CD4-positive, alpha-beta T cell treated with Interleukin-1 beta for 1 hour (primary cell): ENCODE measurements at regions not wholly inside any gene's neighbourhood (a gene's known extent, or its start where the extent isn't known, plus 50 kb on each side); places are given as distances from the start of the nearest gene placed in this dataset.
"Not testable (repeated sequence)": the region's sequence is repeated elsewhere in the genome, so short reads cannot be mapped to it uniquely, and the experiment has no call there.

ENCODE experiments used
- DNase-seq, 2 donors: peaks; one replicate each; pipeline ENCODE4 v3.0.0-alpha.2; 2020 to 2022

DNA sequence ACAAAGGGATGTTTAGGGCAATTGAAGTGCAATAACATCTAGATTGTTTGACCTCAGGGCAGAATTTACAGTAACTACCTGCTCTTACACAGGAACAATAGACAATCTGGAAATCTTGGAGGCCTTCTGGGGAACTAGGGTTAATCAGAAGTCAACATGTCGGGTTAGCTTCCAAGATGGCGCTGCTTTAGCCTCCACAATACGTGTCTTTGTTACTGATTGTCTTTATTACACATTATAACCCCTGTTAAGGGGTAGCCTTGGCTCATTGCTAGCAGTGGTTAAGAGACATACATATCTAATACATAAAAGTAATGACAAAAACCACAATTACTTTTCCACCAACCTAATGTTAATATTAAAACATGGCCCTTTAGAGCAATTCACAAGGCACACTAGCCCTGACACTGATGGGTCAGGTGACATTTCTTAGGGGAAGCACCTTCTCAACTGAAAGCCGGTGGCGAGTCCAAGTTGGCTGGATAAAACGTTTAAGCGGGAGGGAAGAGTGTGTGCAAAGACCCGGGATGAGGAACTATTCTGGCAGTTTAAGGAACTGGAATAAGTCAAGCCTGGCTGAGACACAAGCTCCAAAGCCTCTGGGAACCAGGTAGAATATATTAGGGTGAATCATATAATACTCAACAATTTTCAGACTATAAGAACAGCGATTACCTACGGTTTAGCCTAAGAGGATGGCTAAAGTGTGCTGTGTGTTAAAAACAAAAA, 236.9 kb downstream of the BCAS1 start:
- no peak for DNase-seq

DNA sequence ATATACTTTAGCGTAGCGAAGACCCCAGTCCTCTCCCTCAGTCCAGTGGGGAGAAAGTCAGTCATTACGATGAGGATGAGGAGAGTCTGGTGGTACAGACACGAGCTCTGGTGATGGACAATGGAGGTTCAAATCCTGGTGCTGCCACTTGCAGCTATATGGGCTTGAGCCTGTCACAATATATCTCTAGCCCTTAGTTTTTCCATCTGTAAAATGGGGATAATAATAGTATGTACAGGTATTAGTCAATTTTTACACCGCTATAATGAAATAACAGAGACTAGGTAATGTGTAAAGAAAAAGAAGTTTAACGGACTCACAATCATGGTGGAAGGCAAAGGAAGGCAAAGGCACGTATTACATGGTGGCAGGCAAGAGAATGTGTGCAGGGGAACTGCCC, 237.9 kb downstream of the BCAS1 start:
- no peak for DNase-seq

DNA sequence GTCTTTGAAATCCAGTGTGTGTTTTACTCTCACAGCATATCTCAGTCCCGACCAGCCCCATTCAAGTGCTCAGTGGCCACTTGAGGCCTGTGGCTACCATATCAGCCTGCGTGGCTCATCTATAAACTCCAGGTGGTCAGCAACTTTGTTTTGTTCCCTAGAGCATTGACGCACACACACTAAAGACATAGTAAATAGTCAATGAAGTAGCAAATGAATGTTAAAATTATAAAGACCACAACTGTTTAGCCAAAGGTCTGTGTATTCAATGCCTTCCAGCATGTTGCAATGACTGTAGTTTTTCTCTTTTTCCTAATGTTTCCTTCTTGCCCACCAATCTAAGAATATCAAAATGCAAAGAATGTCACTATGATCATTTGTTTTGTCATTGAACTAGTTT, 238.2 kb upstream of the ZNF217 start:
- no peak for DNase-seq

DNA sequence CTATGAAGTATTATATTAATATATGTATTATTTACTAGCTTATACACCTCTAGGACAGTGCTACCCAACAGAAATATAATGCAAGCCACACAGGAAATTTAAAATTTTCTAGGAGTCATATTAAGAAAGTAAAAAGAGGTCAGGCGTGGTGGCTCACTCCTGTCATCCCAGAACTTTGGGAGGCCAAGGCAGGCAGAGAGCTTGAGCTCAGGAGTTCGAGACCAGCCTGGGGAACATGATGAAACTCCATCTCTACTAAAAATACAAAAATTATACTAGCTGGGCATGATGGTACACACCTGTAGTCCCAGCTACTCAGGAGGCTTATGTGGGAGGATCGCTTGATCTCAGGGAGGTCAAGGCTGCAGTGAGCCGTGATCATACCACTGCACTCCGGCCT, 237.6 kb upstream of the ZNF217 start:
- no peak for DNase-seq

DNA sequence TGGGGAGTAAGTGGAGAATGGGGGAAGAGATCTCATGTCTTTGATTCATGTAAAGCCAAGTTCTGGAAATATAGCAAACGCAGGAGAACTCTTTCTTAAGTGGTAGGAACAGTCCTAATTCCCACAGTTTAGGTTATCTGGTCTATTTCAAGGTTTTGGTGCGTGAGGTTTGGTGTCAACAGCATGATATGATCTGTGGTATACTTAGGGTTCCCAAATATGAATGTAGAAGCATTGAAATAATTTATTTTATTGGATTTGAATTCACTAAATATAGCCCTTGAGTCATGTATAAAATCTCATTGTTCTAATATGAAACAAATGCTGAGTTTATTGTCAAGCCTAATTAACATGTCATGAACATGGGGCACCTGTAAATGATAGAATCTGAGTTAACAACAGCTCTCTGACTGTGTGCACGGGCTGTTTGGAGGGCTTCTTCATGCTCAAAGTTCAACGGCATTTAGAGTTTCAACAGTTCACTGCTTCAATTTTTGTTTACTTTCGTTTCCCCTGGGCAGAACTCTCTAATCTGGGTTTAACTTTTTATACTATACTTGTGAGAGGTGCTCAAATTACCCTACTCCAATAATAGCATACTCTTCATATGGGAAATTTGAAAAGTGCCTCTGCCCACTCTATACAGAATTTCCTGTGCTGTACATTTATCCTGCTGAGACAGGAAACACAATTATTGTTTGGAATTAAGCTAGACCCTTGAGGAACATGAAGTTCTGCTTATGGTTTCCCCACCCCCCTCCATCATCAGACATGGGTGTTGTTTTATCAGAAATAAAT, 236.3 kb upstream of the ZNF217 start:
- DNase-seq: no peak

DNA sequence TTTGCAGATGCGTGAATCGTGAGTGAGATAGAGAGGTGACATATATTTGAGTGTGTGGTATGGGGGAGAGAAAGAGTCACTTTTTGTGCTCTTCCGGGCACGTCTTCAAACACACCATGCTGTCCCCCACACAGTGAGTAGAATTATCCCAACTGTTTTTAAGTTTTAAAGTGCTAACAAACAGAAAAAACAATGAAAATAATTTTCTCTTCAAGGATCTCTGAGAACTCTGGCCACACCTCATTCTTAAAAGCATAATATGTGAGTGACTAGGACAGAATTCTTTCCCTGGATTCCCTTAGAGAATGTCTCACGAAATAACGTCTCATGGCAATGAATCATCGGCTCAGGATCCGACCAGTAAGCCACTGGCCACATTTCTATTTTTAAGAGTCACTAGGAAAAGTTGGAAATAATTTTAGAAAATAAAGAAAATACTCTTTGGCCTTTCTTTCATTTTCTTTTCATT, 235.7 kb upstream of the ZNF217 start:
- no peak for DNase-seq

DNA sequence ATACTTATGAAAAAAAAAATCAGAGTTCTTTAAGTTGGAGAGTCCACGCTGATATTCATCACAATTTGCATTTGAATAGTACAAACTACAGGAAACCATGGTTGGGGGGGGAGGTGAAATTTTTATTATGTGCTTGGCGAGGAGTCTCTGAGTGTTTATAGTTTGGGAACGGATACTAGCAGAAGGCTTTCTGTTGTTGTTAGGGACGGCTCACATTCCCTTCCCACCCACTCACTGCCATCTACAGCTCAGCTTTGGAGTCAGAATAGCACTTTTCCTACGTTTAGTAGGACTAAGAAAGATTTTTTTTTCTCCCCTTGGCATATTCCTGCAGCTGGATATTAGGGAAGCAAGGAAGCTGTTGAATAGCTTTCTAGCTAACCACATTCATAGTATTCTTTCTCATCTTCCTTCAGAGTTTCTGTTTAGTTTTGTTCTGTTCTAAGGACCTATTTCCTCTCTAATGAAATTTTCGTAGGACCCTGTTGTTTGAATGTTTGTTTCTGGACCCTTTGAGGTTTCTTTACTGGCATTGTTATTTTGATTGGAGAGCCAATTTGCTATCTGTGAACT, 235.1 kb upstream of the ZNF217 start:
- DNase-seq: no peak

DNA sequence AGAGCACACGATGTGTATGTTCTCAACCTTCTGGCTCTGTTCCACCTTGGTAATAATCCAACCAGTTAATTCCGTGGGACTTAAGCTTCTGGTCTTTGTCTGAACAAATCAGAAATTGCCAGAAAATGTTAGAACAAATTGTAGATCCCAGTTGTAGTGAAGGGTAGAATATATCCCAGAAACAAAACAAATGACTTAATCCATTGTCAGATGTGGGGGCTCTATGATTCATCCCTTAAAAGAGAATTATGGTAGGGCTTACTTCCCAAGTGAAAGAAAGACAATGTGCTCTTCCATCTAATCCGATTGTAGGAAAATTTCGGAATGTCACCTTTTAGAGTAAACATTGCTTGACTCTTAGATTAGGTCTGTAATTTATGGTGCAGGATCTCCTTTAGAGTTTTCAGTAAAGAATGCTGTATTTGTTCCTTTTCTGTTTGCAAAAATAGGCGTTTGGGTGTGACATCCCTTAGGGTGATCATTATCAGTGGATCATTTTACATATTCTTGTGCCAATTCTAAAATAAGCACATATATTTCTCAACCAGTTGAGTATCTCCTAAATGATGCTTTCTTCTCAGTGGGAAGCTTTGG, 234.5 kb upstream of the ZNF217 start:
- DNase-seq: no peak

DNA sequence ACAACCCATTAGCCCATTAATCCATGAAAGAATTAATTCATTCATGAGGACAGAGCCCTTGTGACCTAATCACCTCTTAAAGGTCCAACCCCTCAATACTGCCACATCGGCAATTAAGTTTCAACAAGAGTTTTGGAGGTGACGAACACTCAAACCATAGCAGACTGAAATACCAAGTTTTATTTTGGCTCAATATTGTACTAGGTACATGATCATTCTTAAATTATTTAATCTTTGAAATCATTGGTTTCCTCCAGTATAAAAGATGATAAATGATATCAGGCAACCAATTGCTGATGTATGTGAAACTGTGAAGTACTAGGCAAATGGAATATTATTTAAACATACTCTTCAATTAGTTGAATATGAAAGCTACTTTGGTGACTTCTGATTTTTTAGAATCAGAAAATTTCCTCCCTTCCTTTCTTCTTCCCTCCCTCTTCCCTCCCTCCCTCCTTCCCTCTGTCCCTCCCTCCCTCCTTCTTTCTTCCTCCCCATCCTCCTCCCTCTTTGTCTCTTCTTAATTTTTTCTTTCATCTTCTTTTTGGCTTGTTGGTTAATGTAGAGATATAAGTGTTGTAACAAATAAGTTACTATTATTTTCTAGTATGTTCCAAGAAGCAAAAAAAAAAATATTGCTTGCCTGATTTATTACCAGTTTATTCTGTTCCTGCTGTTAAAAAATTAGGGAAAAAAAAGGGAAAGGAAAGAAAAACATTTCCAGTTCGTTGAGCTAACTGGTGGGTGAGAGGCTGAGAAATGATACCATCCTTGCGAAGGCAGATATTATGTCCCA, 233.9 kb upstream of the ZNF217 start:
- DNase-seq: no peak

DNA sequence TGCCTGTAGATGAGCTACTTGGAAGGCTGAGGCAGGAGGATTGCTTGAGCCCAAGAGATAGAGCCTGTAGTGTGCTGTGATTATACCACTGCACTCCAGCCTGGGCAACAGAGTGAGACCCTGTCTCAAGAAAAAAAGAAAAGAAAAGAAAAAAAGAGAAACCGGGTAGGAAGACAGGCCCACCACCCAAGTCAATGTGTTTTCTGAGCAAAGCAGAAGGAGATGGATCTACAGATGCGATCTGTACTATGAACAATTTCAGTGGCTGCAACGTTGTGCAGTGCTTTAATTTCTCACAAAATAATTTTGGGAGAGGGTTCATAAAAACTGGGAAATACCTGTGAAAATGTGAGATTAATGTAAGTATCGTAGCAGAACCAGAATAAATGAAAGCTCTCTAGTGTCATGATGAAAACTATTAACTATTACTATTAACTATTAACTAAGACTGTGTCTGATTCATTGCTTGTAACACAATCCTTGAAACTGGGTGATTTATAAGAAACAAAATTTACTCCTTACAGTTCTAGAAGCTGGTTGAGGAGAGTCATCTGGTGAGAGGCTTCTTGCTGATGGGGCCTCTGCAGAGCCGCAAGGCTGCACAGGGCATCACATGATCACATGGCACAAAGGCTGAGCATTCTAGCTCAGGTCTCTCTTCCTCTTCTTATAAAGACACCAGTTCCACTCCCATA, 233.1 kb upstream of the ZNF217 start:
- DNase-seq: peak in 1 of 2 donors; percentile 31

DNA sequence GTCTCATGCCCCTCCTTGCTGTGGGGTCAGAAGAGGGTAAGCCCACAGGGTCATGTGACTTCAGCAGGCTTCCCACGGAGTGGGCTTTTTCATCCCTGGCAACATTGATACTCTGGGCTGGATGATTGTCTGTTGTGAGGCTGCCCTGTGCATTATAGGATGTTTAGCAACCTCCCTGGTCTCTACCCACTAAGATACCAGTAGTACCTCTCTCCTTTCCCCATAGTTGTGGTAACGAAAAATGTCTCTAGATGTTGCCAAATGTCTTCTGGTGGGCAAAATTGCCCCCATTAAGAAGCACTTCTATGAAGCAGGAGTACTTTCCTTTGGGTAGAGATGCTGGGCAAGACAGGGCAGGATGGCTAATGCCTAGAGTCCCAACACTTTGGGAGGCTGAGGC, 232.5 kb upstream of the ZNF217 start:
- no peak for DNase-seq

DNA sequence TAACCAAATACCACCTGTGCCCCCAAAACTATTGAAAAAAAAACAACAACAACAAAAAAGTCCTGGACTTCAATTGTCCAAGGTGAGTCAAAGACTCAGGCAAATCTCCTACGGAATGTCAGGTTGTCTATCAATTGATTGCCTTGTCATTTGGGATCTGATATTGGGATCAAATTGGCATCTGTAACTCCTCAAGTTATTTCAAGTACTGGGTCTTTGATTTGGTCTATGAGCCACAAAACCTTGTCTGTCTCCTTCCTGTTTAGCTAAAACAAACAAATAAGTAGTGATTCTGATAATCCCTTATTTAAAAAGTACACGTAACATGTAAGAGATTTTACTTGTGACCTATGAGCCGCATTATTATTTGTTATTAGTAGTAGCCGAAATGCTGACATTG, 231.6 kb upstream of the ZNF217 start:
- no peak for DNase-seq

DNA sequence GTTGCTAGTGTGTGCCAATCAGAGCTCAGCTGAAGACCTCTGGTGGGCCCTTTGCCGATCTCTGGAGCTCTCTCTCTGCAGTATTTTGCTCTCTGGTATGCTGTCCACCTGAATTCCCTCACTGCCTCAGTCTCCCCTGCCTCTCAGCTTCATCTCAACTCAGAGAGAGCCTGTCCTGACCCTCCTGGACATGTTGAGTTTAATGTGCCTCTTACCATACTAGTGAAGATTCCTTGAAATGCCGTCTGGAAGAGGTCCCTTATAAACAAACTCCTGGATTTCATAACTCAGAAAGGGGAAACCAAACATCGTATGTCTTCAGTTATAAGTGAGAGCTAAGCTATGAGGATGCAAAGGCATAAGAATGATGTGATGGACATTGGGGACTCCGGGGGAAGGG, 231.1 kb upstream of the ZNF217 start:
- DNase-seq: no peak

DNA sequence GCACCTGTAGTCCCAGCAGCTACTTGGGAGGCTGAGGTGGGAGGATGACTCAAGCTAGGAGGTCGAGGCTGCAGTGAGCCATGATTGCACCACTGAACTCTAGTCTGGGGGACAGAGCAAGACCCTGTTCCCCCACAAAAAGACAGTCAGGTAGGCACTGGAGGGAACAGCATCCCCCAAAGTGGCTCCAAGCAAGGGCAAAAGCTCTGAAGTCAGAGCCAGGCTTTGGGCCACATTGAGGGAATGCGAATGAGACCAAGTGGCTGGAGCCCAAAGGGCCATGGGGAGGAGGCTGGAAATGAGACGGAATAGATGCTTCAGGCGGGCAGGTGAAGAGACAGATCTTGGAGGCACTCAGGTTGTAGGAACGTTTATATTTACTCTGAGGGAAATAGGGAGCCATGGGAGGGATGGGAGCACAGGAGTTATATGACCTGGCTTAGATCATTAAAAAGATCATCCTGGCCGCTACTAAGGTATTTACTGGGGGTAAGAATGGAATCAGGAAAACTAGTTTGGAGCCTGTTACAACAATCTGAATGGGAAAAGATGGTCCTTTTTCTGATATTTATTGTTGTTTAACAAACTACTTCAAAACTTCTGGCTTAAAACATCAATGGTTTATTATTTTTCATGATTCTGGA, 229.6 kb upstream of the ZNF217 start:
- DNase-seq: no peak

DNA sequence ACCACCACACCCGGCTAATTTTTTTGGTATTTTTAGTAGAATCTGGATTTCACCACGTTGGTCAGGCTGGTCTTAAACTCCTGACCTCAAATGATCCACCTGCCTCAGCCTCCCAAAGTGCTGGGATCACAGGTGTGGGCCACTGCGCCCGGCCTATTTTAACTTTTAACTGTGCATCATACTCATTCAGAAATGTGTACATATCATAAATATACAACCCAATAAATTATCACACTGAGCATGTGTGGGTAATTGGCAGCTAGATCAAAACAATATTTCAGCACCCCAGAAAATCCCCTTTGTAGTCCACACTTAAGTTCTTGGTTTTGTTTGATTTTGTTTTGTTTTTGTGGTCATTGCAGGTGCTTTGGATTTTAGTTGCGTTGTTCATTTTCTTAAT, 228.9 kb upstream of the ZNF217 start:
- no peak for DNase-seq

DNA sequence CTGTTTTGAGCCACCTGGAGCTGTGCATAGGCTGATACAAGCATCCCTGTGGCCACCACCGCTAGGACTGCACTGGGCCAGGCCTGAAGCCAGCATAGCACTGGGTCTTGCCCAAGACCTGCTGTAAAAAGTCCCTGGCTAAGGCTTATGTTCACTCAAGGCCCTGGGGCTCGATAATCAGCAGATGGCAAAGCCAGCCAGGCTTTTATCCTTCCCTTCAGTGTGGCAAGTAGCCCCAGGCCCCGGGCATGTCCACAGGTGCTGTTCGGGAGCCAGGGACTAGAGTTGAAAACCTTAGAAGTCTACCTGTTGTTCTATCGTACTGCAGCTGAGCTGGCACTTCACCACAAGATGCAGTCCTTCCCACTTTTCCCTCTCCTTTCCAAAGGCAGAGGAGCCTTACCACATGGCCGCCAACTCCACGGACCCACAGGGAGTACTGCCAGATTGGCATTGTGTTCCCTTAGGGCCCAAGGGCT, 226.4 kb upstream of the ZNF217 start:
- no peak for DNase-seq

DNA sequence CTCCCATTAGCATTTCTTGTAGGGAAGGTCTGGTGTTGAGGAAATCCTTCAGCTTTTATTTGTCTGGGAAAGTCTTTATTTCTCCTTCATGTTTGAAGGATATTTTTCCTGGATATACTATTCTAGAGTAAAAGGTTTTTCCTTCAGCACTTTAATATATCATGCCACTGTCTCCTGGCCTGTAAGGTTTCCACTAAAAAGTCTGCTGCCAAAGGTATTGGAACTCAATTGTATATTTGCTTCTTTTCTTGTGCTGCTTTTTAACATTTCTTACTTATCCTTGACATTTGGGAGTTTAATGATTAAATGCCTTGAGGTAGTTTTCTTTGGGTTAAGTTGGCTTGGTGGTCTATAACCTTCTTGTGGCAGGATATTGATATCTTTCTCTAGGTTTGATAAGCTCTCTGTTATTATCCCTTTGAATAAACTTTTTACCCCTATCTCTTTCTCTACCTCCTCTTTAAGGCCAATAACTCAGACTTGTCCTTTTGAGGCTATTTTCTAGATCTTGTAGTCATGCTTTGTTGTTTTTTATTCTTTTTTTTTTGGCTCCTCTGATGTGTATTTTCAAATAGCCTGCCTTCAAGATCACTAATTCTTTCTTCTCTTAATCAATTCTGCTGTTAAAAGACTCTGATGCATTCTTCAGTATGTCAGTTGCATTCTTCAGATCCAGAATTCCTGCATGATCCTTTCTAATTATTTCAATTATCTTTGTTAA, 225.0 kb upstream of the ZNF217 start:
- DNase-seq: no peak

DNA sequence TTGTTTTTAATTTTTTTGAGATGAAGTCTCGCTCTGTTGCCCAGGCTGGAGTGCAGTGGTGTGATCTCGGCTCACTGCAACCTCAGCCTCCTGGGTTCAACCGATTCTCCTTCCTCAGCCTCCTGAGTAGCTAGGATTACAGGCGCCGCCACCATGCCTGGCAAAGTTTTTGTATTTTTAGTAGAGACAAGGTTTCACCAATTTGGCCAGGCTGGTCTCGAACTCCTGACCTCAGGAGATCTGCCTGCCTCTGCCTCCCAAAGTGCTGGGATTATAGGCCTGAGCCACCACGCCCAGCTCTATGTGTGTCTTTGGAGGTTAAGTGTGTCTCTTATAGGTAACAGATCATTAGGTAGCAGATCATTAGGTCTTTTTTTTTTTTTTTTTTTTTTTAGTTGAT, 223.9 kb upstream of the ZNF217 start:
- DNase-seq: not testable (repeated sequence)

DNA sequence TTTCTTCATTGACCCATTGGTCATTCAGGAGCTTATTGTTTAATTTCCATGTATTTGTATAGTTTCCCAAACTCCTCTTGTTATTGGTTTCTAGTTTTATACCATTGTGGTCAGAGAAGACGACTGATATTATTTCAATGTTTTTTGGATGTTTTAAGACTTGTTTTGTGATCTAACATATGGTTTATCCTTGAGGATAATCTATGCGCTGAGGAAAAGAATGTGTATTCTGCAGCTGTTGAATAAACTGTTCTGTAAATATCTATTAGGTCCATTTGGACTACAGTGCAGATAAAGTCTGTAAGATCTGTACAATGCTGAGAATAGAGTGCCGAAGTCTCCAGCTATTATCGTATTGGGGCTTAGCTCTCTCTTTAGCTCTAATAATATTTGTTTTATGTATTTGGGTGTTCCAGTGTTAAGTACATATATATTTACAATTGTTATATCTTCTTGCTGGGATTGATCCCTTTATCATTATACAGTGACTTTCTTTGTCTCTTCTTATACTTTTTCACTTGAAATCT, 223.3 kb upstream of the ZNF217 start:
- DNase-seq: no peak

DNA sequence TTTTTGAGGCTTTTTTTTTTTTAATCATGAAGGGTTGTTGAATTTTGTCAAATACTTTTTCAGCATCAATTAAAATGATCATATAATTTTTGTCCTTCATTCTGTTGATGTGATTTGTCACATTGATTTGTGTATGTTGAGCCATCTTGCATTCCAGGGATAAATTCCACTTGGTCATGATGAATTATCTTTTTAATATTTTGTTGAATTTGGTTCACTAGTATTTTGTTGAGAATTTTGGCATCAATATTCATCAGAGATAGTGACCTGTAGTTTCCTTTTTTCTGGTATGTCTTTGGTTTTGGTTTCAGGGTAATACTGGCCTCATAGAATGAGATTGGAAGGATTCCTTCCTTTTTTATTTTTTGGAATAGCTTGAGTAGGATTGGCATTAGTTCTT, 221.9 kb upstream of the ZNF217 start:
- DNase-seq: no peak

DNA sequence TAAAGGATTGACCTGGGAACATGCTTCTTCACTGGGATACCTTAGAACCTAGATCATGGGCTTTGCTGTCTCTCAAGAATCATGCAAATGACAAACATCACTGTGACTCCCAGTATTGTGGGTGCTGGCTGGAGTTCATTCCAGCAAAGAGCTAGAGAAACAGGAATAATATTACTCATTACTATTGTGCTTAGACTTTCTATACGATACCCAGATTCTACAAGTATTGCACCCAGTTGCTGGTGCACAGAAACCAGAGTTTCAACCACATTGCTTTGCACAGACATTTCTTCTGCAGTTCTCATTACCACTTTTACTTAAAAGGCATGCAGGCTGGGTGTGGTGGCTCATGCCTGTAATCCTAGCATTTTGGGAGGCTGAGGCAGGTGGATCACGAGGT, 220.4 kb upstream of the ZNF217 start:
- DNase-seq: no peak
